ENCODE measurements at regions not wholly inside any gene's neighbourhood (a gene's known extent, or its start where the extent isn't known, plus 50 kb on each side); places are given as distances from the start of the nearest gene placed in this dataset.
"Not testable (repeated sequence)": the region's sequence is repeated elsewhere in the genome, so short reads cannot be mapped to it uniquely, and the experiment has no call there.

DNA sequence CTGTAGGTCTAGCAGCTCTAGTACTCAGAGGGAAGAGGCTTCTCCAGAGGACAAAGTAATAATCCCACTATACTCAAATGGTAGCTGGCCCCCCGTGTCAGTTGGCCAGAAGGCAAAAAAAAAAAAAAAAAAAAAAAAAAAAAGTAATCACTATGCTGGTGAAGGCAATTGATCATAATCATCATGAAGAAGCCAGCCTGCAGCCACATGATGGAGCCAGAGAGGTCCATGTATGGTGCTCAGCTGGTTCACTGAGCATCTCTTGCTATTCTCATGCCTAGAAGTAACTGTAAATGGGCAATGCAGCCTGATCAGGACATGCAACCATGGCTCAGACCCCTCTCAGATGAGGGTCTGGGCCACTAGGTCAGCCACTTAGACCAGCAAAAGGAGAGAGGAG, 378.8 kb downstream of the MED13L start:
- DNase-seq: no peak

DNA sequence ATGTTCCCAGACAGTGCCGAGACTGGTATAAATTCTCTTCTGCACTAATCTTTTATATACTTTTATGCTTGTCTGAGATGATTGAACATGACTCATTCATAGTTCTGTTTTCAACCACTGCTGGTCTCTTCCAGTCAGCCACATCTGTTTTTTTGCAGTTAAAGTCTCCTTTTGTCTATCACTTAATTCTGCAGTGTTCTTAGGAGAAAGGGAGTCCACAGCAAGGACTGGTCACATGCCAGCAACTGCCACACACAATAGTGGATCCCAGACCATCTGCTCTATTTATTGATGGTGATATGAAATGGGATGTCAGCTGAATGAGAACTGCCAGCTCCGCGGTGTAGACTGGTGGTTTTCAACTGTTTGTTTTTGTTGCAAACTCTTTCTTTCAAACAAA, 379.8 kb downstream of the MED13L start:
- DNase-seq: no peak

DNA sequence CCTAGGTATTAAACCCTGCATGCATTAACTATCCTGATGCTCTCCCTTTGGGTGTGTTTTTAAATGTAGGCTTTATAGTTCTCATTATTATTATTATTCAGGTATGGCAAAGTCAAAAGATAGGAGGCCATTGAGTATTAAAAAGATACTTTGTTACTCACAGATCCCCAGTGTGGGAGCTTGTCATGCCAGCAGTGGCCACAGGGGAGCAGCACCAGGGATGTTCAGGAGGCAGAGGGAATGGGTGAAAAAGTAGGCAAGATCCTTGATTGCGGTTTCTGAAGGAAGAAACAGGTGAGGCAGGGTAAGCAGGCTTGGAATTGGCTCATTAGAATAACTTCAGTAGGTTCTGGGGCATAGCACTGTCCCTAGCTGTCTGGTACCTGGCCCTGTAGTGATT, 382.2 kb downstream of the MED13L start:
- no peak for DNase-seq

DNA sequence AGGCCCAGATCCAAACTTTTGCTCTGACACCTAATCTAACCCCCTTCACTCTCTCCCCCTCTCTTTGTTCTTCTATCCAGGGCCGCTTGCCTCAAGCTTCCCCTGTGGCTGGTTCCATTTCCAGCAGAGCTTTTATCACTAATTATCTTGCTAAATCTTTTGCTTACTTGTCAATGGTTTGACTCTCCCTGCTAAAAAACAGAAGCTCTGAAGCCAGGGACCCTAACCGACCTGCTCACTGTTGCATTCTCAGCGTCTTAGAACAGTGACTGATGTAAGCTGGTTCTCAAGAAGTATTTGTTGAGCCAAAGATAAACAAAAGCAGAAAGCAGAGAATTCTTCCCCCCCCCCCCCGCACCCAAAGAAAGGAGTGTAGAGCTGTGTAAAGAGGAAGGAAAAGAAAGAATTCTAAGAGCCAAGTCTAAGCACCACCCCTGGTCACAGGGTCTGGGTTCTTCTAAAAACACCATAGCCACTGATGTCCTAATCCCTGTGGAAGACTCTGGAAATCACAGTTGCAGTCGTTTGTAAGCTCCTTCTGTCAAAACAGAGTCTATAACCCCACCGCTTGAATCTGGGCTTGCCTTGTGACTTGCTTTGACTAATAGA, 385.8 kb downstream of the MED13L start:
- DNase-seq: peak; percentile 36 to 40

DNA sequence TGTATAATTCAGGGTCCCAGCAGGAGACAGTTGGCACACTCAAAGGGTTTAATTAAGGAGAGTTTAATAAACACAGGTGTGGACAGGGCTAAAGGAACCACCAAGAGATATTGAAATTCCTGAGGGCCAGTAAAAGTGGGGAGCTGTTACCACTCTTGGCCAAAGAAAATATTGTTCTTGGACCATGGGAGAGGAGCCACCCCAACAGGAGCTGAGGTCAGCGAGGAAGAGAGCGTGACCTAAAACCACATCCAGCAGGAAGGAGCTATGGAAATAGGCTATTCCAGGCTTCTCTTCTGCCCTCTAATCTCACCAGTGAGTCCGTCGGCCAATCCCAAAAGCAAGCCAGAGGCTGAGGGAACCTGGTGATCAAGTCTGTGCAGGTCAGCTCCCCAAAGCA, 390.8 kb downstream of the MED13L start:
- DNase-seq: no peak

DNA sequence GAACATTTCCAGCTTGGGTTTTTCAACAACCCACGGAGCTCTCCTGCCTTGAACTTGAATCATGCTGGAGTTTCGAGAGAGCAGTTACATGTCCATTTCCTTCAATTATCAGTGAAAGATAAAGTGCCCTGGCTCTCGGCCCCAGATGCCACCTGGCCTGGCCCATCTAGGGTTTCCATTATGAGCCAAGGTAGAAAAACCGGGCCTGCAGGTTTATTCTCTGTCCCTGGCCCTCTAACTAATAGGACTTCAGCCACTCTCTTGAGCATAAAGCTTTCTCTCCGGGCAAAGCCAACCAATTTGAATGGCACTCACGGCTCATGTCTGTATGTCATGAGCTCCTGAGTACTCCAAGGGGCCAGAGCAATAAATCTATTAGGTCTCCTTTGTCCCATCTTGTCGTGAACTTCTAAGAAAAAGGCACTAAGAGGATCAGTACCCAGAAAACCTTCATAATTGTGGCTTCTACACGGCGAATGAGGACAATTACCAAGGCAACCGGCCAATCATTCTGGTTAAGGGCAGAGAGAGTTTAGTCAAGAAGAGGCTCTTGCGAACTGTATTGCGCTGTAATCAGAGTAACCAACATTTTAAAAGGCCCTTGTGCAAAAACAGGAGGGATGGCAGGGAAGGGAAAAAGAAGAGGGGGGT, 392.3 kb downstream of the MED13L start:
- DNase-seq: no peak

DNA sequence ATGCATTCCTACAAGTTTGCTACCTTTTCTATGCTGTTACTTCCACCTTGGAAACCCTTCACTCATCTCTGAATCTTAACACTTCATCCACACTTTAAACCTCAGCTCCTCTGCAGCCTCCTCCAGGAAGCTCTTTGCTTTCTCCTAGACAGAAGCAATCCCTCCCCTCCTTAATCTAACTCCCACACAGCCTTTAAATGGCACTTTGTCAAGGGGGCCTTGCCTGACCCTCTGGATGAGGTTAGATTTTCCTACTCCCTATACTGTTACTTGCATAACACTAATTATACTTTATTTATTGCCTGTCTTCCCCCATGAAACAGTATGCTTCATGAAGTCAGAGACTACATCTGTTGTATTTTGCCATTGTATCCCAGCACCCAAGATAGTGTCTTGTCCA, 394.6 kb downstream of the MED13L start:
- DNase-seq: no peak

DNA sequence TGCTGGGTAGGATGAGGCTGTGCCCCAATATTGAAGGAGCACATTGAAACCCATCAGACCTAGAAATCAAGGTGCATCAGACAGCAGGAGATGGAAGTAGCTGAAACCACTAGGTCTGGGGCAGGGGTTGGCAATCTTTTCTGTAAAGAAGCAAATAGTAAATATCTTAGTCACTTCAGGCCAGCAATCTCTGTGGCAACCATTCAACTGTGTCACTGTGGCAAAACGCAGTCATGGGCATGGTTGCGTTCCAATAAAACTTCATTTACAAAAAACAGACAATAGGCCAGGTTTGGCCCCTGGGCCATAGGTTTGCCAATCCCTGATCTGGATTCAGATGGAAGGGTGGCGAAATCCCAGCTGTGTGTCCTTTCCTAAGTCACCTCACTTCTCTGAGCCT, 397.3 kb downstream of the MED13L start:
- DNase-seq: no peak

DNA sequence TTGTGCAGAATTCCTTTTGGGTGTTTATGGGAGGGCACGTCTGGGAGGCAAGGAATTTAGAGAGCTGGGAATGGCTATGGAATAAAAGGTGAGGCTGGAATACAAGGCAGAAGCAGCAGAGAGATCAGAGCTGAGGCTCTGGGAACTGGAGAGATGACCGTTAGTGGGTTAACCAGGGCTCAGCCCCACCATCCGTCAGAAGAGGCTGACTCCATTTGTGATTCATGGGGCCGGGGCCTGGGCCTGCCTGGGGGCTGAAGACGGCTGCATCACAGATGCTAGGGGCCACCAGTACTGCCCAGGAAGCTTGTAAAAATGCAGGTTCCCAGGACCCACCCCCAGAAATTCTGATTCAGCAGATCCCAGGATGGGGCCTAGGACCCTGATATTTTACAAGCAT, 398.1 kb downstream of the MED13L start:
- no peak for DNase-seq

DNA sequence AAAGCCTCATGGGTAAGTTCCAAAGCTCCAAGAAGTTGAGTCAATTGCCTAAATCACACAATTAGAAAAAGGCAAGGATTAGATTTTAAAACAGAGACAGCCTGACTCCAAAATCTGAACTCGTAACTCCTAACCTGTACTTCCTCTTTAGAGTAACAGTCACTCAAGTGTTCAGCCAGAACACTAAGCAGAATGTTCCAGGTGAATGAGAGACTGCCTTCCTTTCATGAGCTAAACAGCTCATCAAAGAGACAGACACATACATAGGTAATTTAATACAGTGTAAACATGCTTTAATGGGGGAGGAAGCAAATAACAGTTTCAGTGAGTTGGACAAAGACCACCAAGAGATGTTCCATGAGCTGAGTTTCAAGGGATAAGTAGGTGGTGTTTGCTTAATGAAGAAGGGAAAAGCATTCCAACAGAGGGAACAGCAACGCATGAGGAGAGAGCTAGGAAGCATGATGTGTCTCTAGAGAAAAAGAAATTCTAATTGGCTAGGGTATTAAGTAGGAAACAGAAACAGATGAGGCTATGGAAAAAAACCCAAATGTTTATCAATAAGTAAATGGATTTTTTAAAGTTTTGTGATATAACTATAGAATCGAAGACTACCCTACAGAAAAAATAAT, 403.9 kb downstream of the MED13L start:
- no peak for DNase-seq

DNA sequence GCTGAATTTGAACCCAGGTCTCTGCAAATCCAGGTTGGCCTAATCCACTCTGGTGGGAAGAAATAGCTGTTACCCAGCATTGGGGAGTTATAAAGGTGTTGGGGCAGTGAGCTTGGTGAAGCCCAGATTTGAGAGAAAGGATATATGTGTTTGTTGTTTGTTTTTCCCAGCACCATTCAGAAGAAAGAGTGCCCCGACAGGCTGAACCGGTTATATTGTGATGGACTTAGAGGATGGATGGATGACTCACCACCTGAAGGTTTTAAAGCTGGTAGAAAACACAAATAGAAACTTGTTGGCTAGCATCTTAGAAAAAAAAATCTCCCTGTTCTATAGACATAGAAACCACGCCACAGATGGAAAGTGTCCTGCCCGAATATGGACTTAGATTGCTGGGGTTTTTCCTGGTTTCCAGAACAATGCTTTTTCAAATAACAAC, 404.6 kb downstream of the MED13L start:
- DNase-seq: no peak

DNA sequence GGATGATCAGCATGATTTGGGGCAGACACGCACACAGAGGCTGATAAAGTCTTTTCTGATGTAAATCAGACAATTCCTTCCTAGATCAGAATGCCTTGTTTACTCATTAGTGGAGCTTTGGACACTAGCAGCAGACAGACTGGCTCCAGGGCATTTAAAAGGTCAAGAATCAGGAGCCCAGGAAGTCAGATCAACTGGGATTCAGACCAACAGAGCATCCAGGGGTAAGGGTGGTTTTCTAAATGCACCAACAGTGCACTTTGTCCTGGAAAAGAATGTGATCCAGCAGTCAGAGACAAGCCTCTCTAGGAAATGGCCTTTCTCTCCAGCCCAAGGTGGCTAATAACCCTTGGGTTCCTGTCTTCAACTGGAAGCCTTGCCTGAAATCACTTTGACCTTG, 405.3 kb downstream of the MED13L start:
- no peak for DNase-seq

DNA sequence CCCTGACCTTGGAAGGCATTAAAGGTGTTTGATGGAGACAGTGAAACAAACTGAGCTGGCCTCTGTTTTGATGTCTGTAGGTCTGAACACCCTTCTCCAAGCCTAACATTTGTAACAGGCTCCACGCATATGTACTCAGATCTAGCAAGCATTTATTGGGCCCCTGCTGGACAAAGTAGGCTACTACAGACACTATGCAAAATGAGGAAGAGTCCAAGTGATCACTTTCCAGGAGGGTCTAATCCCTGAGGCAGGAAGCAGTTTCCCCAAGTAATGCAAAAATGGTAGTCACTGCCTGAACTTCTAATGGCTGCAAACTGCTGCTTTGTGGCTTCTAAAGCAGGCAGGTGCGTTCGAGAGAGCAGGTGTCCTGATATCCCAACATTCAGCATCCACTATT, 405.8 kb downstream of the MED13L start:
- DNase-seq: no peak

DNA sequence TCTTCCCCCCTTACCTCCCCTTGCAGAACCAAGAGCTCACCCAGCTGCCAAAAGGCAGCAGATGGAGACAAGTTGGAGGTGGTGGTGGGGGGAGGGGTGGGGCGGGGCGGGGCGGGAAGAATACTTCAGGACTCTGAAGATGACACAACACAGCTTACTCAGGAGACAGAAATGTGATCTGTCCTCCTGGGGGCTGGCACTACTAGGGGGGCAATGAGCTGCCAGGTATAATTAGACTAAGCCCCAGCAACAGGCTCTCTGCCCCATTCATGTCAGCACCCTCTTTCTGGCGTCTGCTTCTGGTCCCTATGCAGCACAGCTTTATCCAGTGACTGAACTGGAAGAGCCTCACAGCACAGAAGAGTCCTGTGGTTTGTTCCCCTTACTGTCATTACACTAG, 407.0 kb downstream of the MED13L start:
- DNase-seq: no peak

DNA sequence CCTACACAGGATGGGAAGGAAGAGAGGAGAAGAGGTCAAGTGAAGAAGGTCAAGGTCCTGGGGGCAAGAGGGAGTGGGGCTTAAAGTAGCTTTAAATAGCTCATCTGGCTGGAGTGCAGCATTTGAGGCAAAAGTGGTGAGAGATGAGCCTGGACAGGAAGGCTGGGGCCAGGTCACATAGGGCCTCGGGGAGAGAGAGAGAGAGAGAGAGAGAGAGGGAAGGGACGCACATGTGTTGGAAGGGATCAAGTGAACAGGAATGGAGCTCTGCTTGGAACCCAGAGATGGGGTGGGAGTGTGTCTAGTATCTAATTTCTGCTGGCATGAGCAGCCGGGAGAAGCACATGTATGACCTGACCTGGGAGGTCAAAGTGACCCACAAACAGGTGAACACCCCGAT, 407.5 kb downstream of the MED13L start:
- DNase-seq: no peak

DNA sequence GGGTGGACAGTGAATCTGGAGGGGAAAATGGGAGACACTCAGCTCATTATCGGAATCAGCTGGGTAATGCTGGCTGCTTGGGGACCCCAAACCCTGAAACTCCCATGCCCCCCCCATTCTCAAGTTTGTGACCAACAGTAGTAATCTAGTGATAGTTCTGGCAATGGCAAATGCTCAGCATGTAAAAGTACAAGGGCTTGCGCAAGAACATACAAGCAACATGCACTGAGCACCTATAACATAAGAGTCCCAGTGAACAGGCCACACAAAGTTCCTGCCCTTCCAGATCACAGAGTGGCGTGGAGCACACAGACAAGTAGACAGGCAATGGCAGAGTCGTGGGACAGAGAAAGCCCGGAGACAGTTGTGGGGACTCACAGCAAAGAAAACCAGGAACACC, 407.9 kb downstream of the MED13L start:
- no peak for DNase-seq

DNA sequence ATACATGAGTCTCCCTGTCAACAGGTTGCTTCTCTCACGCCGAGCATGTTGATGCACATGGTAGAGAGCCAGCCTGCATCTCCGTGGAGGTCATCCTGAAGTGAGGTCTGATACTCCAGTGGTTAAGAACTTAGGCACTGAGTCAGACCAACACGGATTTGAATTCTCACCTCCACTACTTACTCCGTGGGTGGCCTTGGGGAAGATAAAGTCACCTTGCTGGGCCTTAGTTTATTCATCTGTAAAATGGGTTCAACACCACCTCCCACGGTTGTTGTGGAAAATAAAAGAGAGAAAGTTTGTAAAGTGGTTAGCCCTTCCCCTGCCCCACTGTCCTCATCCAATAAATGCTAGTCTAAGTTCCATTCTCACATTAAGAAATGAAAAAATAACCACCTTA, 408.9 kb downstream of the MED13L start:
- no peak for DNase-seq

DNA sequence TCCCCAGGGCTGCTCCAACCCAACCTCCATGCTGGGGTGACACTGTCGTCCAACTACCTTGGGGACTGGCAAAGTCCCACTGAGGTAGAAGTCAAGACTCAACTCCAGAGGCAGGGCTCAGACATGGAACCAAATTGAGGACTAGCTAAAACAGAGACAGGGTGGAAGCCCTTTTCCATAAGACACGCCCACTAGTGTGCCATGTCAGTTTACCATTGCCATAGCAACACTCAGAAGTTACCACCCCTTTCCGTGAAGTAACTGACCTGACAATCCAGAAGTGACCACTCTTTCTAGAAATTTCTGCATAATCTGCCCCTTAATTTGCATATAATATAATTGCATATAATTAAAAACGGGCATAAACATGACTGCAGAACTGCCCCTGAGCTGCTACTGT, 409.6 kb downstream of the MED13L start:
- no peak for DNase-seq

DNA sequence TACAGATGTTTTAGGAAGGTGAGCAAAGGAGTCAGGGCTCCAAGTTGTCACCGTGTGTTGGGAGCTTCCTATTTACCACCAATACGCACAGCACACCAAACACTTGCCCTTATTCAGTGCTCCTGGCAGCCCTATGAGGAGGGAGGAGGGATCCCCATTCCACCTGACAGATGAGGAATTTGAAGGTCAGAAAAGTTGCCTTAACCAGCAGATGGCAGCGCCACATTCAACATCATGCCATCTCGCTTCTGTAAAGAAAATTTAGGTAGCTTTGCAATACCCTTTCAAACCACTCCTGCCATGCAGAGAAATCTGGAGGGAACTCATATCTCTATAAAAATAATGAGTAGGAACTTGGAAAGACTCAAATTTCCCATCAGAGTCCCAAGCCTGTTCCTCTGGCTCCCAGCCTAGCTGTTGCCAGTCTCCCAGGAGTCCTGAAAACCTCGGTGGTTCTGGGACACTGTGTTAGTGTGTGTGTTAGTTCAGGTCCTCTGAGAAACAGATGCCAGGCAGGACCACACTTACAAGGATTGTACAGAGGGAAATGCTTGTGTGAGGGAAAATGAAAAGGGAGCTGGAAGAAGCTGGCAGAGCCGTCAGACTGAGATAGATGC, 410.5 kb downstream of the MED13L start:
- no peak for DNase-seq

DNA sequence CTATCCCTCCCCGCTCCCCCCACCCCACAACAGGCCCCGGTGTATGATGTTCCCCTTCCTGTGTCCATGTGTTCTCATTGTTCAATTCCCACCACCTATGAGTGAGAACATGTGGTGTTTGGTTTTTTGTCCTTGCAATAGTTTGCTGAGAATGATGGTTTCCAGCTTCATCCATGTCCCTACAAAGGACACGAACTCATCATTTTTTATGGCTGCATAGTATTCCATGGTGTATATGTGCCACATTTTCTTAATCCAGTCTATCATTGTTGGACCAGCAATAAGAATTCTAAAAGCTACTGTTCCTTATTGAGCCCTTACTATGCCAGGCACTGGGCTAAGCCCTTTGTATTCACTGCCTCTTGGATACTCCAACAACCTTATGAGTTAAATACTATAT, 411.2 kb downstream of the MED13L start:
- not testable (repeated sequence) for DNase-seq

DNA sequence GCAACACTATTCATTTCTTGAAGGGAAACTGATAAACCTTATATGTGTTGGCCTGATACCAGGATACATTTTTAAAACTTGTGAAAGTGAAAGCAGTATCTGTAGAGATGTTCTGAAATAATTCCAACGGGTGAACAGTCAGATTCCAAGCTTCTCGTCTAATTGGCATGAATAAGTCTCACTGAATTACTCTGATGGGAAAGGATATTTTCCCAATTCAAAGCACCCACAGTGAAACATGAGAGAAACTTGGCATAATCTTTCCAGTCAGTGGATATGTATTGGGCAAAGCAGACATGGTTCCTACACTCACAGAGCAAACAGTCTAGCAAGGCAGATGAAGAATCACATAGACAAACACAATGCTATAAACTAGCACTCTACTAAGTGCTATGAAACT, 413.1 kb downstream of the MED13L start:
- peak; percentile 27 to 31 for DNase-seq

DNA sequence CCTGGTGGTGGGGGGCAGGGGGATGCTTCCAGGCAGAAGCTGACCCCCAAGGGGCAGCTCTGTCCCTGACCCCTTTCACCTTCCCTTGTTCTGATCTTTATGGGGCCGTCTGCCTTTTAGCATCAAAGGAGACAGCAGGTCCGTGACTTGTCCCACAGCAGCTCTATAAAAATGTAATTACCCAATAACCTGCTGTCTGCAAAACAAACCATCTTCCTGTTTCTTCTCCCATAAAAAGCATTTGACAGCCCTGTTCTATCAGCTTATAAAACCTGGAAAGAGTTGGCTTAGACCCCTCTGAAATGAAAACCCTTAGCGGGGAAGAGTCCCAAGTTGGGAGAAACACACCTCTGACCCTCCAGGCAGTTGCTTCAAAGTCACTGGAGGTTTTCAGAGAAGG, 416.9 kb downstream of the MED13L start:
- DNase-seq: no peak

DNA sequence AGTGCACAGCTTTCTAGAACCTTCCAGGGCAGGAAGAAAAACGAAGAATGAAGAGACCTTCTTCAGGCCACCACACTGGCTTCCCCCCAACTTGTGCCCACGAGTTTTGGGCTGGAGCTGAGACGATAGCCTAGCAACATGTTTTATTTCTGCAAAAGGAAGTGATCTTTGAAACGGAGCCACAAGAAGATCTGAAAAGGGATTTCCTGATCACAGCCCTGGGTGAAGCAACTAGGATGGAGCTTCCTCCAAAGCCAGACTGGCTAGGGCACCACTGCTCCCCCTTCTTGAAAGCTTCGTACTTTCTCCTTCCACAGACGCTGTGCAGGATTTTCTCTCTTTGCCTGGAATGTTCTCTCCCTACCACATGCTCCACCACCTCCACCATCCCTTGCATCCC, 418.3 kb downstream of the MED13L start:
- DNase-seq: no peak

Data from right lung (tissue), 2 donors.